ENCODE measurements at regions not wholly inside any gene's neighbourhood (a gene's known extent, or its start where the extent isn't known, plus 50 kb on each side); places are given as distances from the start of the nearest gene placed in this dataset.

DNA sequence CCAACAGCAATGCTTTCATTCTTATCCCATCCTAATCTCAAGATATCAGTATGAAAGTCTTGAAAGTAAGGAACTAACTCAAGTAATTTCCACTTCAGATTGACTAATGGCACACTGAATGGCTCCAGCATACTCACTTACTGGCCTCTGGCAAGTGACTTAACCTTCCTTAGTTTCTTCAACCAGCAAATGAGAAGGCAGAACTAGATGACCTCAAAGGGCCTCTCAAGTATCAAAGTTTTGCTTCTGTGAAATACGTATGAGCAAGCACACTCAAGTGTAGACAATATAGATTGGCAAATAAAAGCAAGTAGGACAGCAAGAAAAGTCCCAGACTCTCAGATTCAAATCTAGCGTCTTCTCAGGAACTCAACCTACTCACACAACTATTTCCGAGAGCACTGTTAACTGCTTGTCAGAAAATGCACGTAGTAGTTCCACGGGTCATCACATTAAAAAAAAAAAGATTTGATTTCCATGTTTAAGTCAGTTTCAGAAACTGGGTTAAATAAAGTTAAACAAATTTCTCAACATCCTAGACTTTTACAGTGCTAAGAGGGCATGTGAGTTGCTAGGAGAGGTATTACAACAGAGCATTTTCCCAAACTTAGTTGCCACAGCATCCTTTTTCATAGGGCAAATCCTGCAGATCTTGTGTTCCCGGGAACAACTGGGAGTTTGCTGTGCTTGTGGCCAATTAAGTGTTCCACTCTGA is 276.9 kb upstream of the KLF14 start:
- Histone ChIP-seq H3K4me3 (ENCODE audit: low read depth, low read length) (no peak overlapping the region), H3K27me3 (ENCODE audit: control insufficient read depth, insufficient read depth, low read length) (no peaks in the 10 kb centered on the region), H3K36me3 (ENCODE audit: control insufficient read depth, insufficient read depth, low read length) (no peaks in the 10 kb centered on the region)
- TF ChIP-seq, protein P1, sequence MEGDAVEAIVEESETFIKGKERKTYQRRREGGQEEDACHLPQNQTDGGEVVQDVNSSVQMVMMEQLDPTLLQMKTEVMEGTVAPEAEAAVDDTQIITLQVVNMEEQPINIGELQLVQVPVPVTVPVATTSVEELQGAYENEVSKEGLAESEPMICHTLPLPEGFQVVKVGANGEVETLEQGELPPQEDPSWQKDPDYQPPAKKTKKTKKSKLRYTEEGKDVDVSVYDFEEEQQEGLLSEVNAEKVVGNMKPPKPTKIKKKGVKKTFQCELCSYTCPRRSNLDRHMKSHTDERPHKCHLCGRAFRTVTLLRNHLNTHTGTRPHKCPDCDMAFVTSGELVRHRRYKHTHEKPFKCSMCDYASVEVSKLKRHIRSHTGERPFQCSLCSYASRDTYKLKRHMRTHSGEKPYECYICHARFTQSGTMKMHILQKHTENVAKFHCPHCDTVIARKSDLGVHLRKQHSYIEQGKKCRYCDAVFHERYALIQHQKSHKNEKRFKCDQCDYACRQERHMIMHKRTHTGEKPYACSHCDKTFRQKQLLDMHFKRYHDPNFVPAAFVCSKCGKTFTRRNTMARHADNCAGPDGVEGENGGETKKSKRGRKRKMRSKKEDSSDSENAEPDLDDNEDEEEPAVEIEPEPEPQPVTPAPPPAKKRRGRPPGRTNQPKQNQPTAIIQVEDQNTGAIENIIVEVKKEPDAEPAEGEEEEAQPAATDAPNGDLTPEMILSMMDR (IDR thresholded peaks at IDR 0.05; ENCODE audit: insufficient read depth, low read length, poor library complexity, severe bottlenecking), result no peak
- DNase-seq (ENCODE audit: low read depth), result no peak

DNA sequence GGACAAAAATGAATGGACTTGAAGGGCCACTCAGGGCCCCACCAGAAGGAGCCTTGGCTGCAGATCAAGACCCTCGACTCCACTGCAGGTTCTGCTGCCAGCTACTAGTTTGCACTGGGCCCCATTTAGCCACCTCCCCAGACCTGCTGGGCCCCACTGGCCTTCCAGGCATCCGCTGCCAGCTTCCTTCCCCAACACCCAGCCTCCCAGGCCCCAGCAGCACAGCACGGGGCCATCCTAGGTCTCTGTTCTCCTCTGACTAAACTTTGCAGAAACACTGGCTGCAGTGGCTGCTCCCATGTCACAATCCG is 277.4 kb upstream of the KLF14 start:
- no peak overlapping the region for H3K4me3 ChIP-seq (ENCODE audit: low read depth, low read length)
- H3K36me3 ChIP-seq (ENCODE audit: control insufficient read depth, insufficient read depth, low read length), result no peaks in the 10 kb centered on the region
- DNase-seq (ENCODE audit: low read depth), result no peak
- H3K27me3 ChIP-seq (ENCODE audit: control insufficient read depth, insufficient read depth, low read length), result no peaks in the 10 kb centered on the region
- TF ChIP-seq, protein P1 (IDR thresholded peaks at IDR 0.05; ENCODE audit: insufficient read depth, low read length, poor library complexity, severe bottlenecking), result no peak

DNA sequence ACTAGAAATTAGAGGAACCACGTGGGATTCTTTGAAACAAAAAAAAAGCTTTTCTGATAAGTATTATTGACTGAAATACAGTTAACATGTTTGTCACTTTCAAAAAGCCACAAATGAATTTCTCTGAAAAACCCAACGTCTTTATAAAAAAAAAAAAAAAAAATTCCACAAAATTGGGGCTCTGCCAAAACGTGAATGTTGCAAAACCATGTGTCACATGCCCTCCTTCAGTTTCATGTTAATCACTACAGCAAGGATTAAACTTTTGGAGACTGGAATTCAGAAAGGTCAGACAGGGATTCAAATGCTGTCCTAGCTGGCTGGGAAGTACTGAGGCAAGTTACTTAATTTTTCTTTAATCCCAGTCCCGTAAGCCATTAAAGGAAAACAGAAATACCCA is 278.0 kb upstream of the KLF14 start:
- TF ChIP-seq, protein P1 (IDR thresholded peaks at IDR 0.05; ENCODE audit: insufficient read depth, low read length, poor library complexity, severe bottlenecking), result no peak
- no peaks in the 10 kb centered on the region for H3K27me3 ChIP-seq (ENCODE audit: control insufficient read depth, insufficient read depth, low read length)
- H3K4me3 ChIP-seq (ENCODE audit: low read depth, low read length), result no peak overlapping the region
- no peaks in the 10 kb centered on the region for H3K36me3 ChIP-seq (ENCODE audit: control insufficient read depth, insufficient read depth, low read length)
- DNase-seq (ENCODE audit: low read depth), result no peak

DNA sequence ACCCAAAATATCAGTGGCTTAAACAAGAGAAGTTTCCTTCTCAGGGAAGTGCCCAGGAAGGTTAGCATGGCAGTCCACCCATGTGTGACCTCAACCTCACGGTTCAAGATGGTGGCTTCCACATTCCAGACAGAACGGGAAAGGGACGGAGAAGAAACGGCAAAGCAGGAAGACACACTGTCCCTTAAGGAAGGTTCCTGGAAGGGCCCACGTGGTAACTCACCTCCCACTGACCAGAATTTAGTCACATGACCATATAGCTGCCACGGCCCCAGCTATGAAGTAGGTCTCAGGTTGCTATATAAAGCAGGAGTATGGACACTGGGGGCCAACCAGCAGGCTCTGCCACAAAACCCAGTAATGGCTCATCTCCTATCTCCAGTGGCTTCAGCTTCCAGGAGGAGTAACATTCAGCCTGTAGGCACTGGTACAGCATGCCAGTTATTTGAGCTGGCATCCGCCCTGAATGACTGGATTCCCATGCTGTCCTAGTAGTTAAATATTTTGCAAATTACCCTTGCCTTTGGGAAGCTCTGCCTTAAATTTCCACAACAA is 278.5 kb upstream of the KLF14 start:
- no peaks in the 10 kb centered on the region for H3K27me3 ChIP-seq (ENCODE audit: control insufficient read depth, insufficient read depth, low read length)
- no peak overlapping the region for H3K4me3 ChIP-seq (ENCODE audit: low read depth, low read length)
- H3K36me3 ChIP-seq (ENCODE audit: control insufficient read depth, insufficient read depth, low read length), result no peaks in the 10 kb centered on the region
- TF ChIP-seq, protein P1 (IDR thresholded peaks at IDR 0.05; ENCODE audit: insufficient read depth, low read length, poor library complexity, severe bottlenecking), result no peak
- no peak for DNase-seq (ENCODE audit: low read depth)

DNA sequence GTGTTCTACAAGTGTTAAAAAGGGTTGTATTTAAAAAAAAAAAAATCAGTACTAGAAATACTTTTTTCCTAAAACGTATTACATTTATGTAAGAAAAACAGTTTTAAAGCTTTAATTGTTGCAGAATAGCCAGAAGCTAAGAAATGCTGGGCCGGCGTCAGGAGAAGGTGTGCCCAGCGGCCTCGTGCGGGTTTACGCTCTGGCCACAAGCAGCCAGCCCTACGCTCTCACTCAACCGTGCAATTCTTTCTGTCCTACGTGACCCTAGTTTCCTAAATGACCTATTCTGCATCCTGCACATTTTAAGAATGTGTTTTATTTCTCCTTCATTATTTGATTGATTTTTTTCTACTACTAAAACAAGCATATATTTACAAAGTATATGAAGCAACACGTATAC is 279.7 kb upstream of the KLF14 start:
- TF ChIP-seq, protein P1 (IDR thresholded peaks at IDR 0.05; ENCODE audit: insufficient read depth, low read length, poor library complexity, severe bottlenecking), result no peak
- no peak for DNase-seq (ENCODE audit: low read depth)
- H3K4me3 ChIP-seq (ENCODE audit: low read depth, low read length), result no peak overlapping the region
- no peaks in the 10 kb centered on the region for H3K27me3 ChIP-seq (ENCODE audit: control insufficient read depth, insufficient read depth, low read length)
- H3K36me3 ChIP-seq (ENCODE audit: control insufficient read depth, insufficient read depth, low read length), result no peaks in the 10 kb centered on the region

Data from kidney epithelial cell (primary cell).